ENCODE measurements at regions not wholly inside any gene's neighbourhood (a gene's known extent, or its start where the extent isn't known, plus 50 kb on each side); places are given as distances from the start of the nearest gene placed in this dataset.

DNA sequence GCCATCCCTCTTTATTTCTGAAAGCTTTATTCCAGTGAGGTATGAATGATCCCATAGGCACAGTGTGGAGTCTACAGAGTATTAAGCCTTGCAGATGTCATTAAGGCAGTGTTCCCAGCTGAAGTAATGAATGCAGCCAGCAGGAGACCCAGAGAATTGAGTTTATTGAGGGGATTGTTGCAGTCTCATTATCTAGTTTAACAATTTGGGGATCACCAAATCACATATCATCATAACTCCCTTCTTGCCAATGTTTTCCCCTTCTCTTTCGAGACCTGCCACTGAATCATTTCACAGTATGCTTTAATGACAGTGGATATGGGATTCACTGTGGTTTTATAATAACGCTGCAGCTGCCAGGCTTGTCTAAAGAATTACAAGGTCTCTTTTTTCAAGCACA lies 249.3 kb upstream of the FSHR start:
- intact Hi-C loops (cut with DNase I; ENCODE audit: low total_unique reads) = no loop called here
- Histone ChIP-seq H3K27me3 (no peaks in the 10 kb centered on the region), H3K9me3 (peaks cover 0 to 4% of the 10 kb centered on the region in 2 donors), H3K36me3 (no peaks in the 10 kb centered on the region), H3K4me1 (no peaks in the 10 kb centered on the region), H3K27ac (no peak overlapping the region), H3K4me3 (no peak overlapping the region)
- TF ChIP-seq POLR2A (IDR thresholded peaks at IDR 0.05) = no peak
- TF ChIP-seq, protein P1, sequence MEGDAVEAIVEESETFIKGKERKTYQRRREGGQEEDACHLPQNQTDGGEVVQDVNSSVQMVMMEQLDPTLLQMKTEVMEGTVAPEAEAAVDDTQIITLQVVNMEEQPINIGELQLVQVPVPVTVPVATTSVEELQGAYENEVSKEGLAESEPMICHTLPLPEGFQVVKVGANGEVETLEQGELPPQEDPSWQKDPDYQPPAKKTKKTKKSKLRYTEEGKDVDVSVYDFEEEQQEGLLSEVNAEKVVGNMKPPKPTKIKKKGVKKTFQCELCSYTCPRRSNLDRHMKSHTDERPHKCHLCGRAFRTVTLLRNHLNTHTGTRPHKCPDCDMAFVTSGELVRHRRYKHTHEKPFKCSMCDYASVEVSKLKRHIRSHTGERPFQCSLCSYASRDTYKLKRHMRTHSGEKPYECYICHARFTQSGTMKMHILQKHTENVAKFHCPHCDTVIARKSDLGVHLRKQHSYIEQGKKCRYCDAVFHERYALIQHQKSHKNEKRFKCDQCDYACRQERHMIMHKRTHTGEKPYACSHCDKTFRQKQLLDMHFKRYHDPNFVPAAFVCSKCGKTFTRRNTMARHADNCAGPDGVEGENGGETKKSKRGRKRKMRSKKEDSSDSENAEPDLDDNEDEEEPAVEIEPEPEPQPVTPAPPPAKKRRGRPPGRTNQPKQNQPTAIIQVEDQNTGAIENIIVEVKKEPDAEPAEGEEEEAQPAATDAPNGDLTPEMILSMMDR (IDR thresholded peaks at IDR 0.05) = no peak
- no peak for TF ChIP-seq POLR2AphosphoS5 (IDR thresholded peaks at IDR 0.05)
- DNase-seq (ENCODE audit: low spot score in 2 of 2) = no peak

GRCh38 chr2:49379406-49379805 lies 225.1 kb upstream of the FSHR start:
- H3K36me3 ChIP-seq = no peaks in the 10 kb centered on the region
- no peak overlapping the region for H3K27ac ChIP-seq
- H3K9me3 ChIP-seq = peaks cover 0 to 4% of the 10 kb centered on the region in 2 donors
- no peak overlapping the region for H3K4me3 ChIP-seq
- no peaks in the 10 kb centered on the region for H3K4me1 ChIP-seq
- no peak for DNase-seq (ENCODE audit: low spot score in 2 of 2)
- no peaks in the 10 kb centered on the region for H3K27me3 ChIP-seq
- no peak for TF ChIP-seq POLR2A (IDR thresholded peaks at IDR 0.05)
- no peak for TF ChIP-seq POLR2AphosphoS5 (IDR thresholded peaks at IDR 0.05)
- TF ChIP-seq, protein P1 (IDR thresholded peaks at IDR 0.05) = no peak
- intact Hi-C loops (cut with DNase I; ENCODE audit: low total_unique reads) = no loop called here

- TF ChIP-seq POLR2AphosphoS5 (IDR thresholded peaks at IDR 0.05) = no peak
- TF ChIP-seq POLR2A (IDR thresholded peaks at IDR 0.05) = no peak
- TF ChIP-seq, protein P1 (IDR thresholded peaks at IDR 0.05) = no peak
- H3K27ac ChIP-seq = no peak overlapping the region
- H3K4me1 ChIP-seq = no peaks in the 10 kb centered on the region
- no peak overlapping the region for H3K4me3 ChIP-seq
- no peak for DNase-seq (ENCODE audit: low spot score in 2 of 2)
- H3K9me3 ChIP-seq = peaks cover 0 to 3% of the 10 kb centered on the region in 2 donors
- no peaks in the 10 kb centered on the region for H3K36me3 ChIP-seq
- H3K27me3 ChIP-seq = no peaks in the 10 kb centered on the region
- intact Hi-C loops (cut with DNase I; ENCODE audit: low total_unique reads) = no loop called here
Measured at GRCh38 chr2:49371128-49371701, 216.9 kb upstream of the FSHR start.

GRCh38 chr2:49369650-49370049 lies 215.3 kb upstream of the FSHR start:
- H3K27me3 ChIP-seq = no peaks in the 10 kb centered on the region
- no peak overlapping the region for H3K4me3 ChIP-seq
- no peaks in the 10 kb centered on the region for H3K4me1 ChIP-seq
- TF ChIP-seq POLR2AphosphoS5 (IDR thresholded peaks at IDR 0.05) (no peak), POLR2A (IDR thresholded peaks at IDR 0.05) (no peak)
- TF ChIP-seq, protein P1 (IDR thresholded peaks at IDR 0.05) = no peak
- no peak overlapping the region for H3K27ac ChIP-seq
- intact Hi-C loops (cut with DNase I; ENCODE audit: low total_unique reads) = no loop called here
- no peak for DNase-seq (ENCODE audit: low spot score in 2 of 2)
- no peaks in the 10 kb centered on the region for H3K36me3 ChIP-seq
- no peaks in the 10 kb centered on the region for H3K9me3 ChIP-seq

DNA sequence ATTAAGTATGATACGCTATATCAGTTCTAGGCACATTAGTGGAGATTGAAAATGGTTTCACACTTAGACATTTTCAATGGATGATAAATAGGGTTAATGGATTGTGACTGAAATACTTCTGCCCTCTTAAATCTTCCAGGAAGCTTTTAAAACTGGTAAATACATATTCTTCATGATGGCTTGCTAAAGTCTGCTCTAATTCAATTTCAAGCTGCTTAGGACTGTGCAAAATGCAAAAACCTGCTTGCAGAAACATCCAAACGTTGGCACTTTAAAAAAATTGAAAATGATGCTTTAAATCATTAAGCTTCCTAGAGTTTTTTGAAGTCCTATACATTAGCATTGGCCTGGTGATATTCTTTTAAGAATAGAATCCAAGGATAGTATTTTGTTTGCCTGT lies 214.8 kb upstream of the FSHR start:
- H3K27me3 ChIP-seq = no peaks in the 10 kb centered on the region
- TF ChIP-seq, protein P1 (IDR thresholded peaks at IDR 0.05) = no peak
- TF ChIP-seq POLR2A (IDR thresholded peaks at IDR 0.05) (no peak), POLR2AphosphoS5 (IDR thresholded peaks at IDR 0.05) (no peak)
- no peaks in the 10 kb centered on the region for H3K9me3 ChIP-seq
- DNase-seq (ENCODE audit: low spot score in 2 of 2) = no peak
- intact Hi-C loops (cut with DNase I; ENCODE audit: low total_unique reads) = no loop called here
- H3K4me3 ChIP-seq = no peak overlapping the region
- H3K4me1 ChIP-seq = no peaks in the 10 kb centered on the region
- no peak overlapping the region for H3K27ac ChIP-seq
- no peaks in the 10 kb centered on the region for H3K36me3 ChIP-seq
